ENCODE measurements at regions not wholly inside any gene's neighbourhood (a gene's known extent, or its start where the extent isn't known, plus 50 kb on each side); places are given as distances from the start of the nearest gene placed in this dataset.

DNA sequence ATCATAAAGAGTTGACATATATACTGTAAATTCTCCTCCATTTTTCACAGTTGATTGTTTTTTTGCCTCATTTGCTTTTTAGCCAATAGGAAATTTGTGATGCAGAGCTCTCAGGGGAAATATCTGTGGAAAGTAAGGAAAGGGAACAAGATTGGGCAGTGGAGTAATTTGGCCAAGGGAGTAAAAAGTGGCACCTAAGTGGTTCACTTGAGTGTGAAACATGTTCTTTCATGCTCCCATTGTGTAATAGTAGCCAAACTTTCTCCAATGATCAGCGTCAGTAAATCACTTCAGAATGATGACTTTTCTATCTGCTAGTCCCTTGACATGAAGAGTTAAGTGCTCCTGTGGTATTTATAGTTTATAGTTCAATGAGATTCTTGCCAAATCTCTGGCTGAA lies 141.9 kb upstream of the KCNJ3 start:
- TF ChIP-seq CTCF (IDR thresholded peaks at IDR 0.05) (no peak), TCF7L2 (IDR thresholded peaks at IDR 0.05; ENCODE audit: low read depth, low read length) (no peak)

Data from Panc1 (cell line).